C4-2B (cell line): ENCODE measurements at regions not wholly inside any gene's neighbourhood (a gene's known extent, or its start where the extent isn't known, plus 50 kb on each side); places are given as distances from the start of the nearest gene placed in this dataset.

Experiments used
- H3K27ac ChIP-seq: fragments of 450-650 bp; 2 replicates; pipeline ENCODE4 v1.5.1; 2017
- CTCF ChIP-seq: fragments of 450-650 bp; conservative IDR thresholded peaks from 2 replicates; pipeline ENCODE4 v1.5.1; 2017; ENCODE audit warnings: mild to moderate bottlenecking
- ZFX ChIP-seq: fragments of 450-650 bp; IDR thresholded peaks from 2 replicates; pipeline ENCODE4 v1.6.1; 2017

- no peak for TF ChIP-seq ZFX
- no peak overlapping the region for H3K27ac ChIP-seq
Measured at GRCh38 chr9:11086561-11086960, 473.8 kb upstream of the PTPRD start.

- no peak overlapping the region for H3K27ac ChIP-seq
- TF ChIP-seq ZFX (no peak), CTCF (no peak)
Measured at GRCh38 chr9:11088821-11089374, 476.1 kb upstream of the PTPRD start.

- 0 out of 2 replicates have a peak, but pooled peaks have one; percentile 4 for TF ChIP-seq CTCF
- no peak for TF ChIP-seq ZFX
- H3K27ac ChIP-seq: no peak overlapping the region
Measured at GRCh38 chr9:11092974-11093373, 480.2 kb upstream of the PTPRD start.

- TF ChIP-seq ZFX (no peak), CTCF (no peak)
Measured at GRCh38 chr9:11097020-11097419, 484.2 kb upstream of the PTPRD start.

GRCh38 chr9:11103525-11103924 lies 490.7 kb upstream of the PTPRD start:
- TF ChIP-seq CTCF (no peak), ZFX (no peak)
- H3K27ac ChIP-seq: no peak overlapping the region

More at GRCh38 chr9:11097020-11097419, 484.2 kb upstream of the PTPRD start:
- H3K27ac ChIP-seq: no peak overlapping the region

- TF ChIP-seq CTCF (no peak), ZFX (no peak)
- no peak overlapping the region for H3K27ac ChIP-seq
Measured at GRCh38 chr9:11107196-11107595, 494.4 kb upstream of the PTPRD start.

- H3K27ac ChIP-seq: no peak overlapping the region
- TF ChIP-seq ZFX: no peak
- no peak for TF ChIP-seq CTCF
Measured at GRCh38 chr9:11128156-11128555, 515.4 kb upstream of the PTPRD start.

GRCh38 chr9:11135851-11136250 lies 523.0 kb upstream of the PTPRD start:
- no peak for TF ChIP-seq ZFX
- TF ChIP-seq CTCF: no peak
- H3K27ac ChIP-seq: no peak overlapping the region
